MCF 10A (cell line): ENCODE measurements at regions not wholly inside any gene's neighbourhood (a gene's known extent, or its start where the extent isn't known, plus 50 kb on each side); places are given as distances from the start of the nearest gene placed in this dataset.
"Not testable (repeated sequence)": the region's sequence is repeated elsewhere in the genome, so short reads cannot be mapped to it uniquely, and the experiment has no call there.

Experiments
- BruUV-seq: library from RNA; stranded (reverse); fragments of 400-500 nt; replicated peaks from 2 replicates; lab custom pipeline; 2021; lab: Mats Ljungman, UMichigan
- CTCF ChIA-PET: fragments of 300-600 bp; sonication (Branson Sonifier 250); formaldehyde crosslinking; extraction: SDS; loops from one replicate; lab custom pipeline; 2021; ENCODE audit warnings: antibody characterized with exemption, inconsistent platforms; lab: Yijun Ruan, JAX
- POLR2A ChIA-PET: fragments of 300-600, 350-650 bp; sonication (Branson Sonifier 250); formaldehyde crosslinking; extraction: SDS; loops from one replicate; lab custom pipeline; 2020; ENCODE audit warnings: antibody characterized with exemption, inconsistent platforms; lab: Yijun Ruan, JAX
- DNase-seq: peaks from one replicate; pipeline ENCODE4 v3.0.0-alpha.2; 2018; ENCODE audit not compliant: unreplicated experiment
- H3K27ac Mint-ChIP-seq: one replicate; pipeline ENCODE4 v1.8.0; 2022; ENCODE audit warnings: mild to moderate bottlenecking, low read depth, mixed read lengths; ENCODE audit not compliant: unreplicated experiment
- H3K27me3 Mint-ChIP-seq: one replicate; pipeline ENCODE4 v1.8.0; 2022; ENCODE audit warnings: mixed read lengths; ENCODE audit not compliant: insufficient read depth, unreplicated experiment
- H3K36me3 Mint-ChIP-seq: one replicate; pipeline ENCODE4 v1.8.0; 2022; ENCODE audit warnings: mild to moderate bottlenecking, moderate library complexity, mixed read lengths; ENCODE audit not compliant: insufficient read depth, unreplicated experiment
- H3K4me1 Mint-ChIP-seq: one replicate; pipeline ENCODE4 v1.8.0; 2022; ENCODE audit warnings: mixed read lengths; ENCODE audit not compliant: insufficient read depth, unreplicated experiment
- H3K4me3 Mint-ChIP-seq: one replicate; pipeline ENCODE4 v1.8.0; 2022; ENCODE audit warnings: mild to moderate bottlenecking, moderate library complexity, mixed read lengths; ENCODE audit not compliant: unreplicated experiment
- H3K9me3 Mint-ChIP-seq: one replicate; pipeline ENCODE4 v1.8.0; 2022; ENCODE audit warnings: mixed read lengths; ENCODE audit not compliant: unreplicated experiment
- intact Hi-C: fragments of 100-400 bp; cut with micrococcal nuclease; formaldehyde crosslinking; loops from 2 replicates; pipeline ENCODE4 v1.14.1; 2022

- POLR2A ChIA-PET, intact Hi-C loops, DNase-seq: not testable (repeated sequence)
Observed at GRCh38 chrX:144121566-144121965, 237.7 kb downstream of the UBE2NL start.

GRCh38 chrX:144127570-144128169 lies 243.8 kb downstream of the UBE2NL start:
- H3K36me3 Mint-ChIP-seq, intact Hi-C loops, H3K27ac Mint-ChIP-seq, DNase-seq, BruUV-seq, CTCF ChIA-PET, H3K27me3 Mint-ChIP-seq, H3K9me3 Mint-ChIP-seq, H3K4me3 Mint-ChIP-seq, POLR2A ChIA-PET, H3K4me1 Mint-ChIP-seq: not testable (repeated sequence)

More at GRCh38 chrX:144121566-144121965, 237.7 kb downstream of the UBE2NL start:
- BruUV-seq, H3K9me3 Mint-ChIP-seq, CTCF ChIA-PET, H3K4me1 Mint-ChIP-seq, H3K4me3 Mint-ChIP-seq, H3K27me3 Mint-ChIP-seq, H3K27ac Mint-ChIP-seq, H3K36me3 Mint-ChIP-seq: not testable (repeated sequence)

- H3K9me3 Mint-ChIP-seq, BruUV-seq, H3K27ac Mint-ChIP-seq, CTCF ChIA-PET, DNase-seq, intact Hi-C loops, H3K4me3 Mint-ChIP-seq, H3K27me3 Mint-ChIP-seq, POLR2A ChIA-PET, H3K36me3 Mint-ChIP-seq, H3K4me1 Mint-ChIP-seq: not testable (repeated sequence)
Observed at GRCh38 chrX:144129511-144129910, 245.6 kb downstream of the UBE2NL start.

GRCh38 chrX:144130507-144130906 lies 246.6 kb downstream of the UBE2NL start:
- H3K36me3 Mint-ChIP-seq, H3K27me3 Mint-ChIP-seq, H3K4me3 Mint-ChIP-seq, BruUV-seq, CTCF ChIA-PET, DNase-seq, intact Hi-C loops, H3K4me1 Mint-ChIP-seq, POLR2A ChIA-PET, H3K9me3 Mint-ChIP-seq, H3K27ac Mint-ChIP-seq: not testable (repeated sequence)

- H3K4me1 Mint-ChIP-seq, BruUV-seq, DNase-seq, H3K36me3 Mint-ChIP-seq, H3K9me3 Mint-ChIP-seq, POLR2A ChIA-PET, H3K27ac Mint-ChIP-seq, CTCF ChIA-PET, H3K27me3 Mint-ChIP-seq, intact Hi-C loops, H3K4me3 Mint-ChIP-seq: not testable (repeated sequence)
Observed at GRCh38 chrX:144131080-144131479, 247.2 kb downstream of the UBE2NL start.

GRCh38 chrX:144134448-144135119 lies 250.7 kb downstream of the UBE2NL start:
- POLR2A ChIA-PET, BruUV-seq, H3K4me3 Mint-ChIP-seq, H3K27ac Mint-ChIP-seq, CTCF ChIA-PET, H3K9me3 Mint-ChIP-seq, H3K4me1 Mint-ChIP-seq, H3K27me3 Mint-ChIP-seq, intact Hi-C loops, H3K36me3 Mint-ChIP-seq: not testable (repeated sequence)
- peak; percentile 59 for DNase-seq

- H3K27ac Mint-ChIP-seq, POLR2A ChIA-PET, intact Hi-C loops, H3K36me3 Mint-ChIP-seq, H3K9me3 Mint-ChIP-seq, DNase-seq, H3K27me3 Mint-ChIP-seq, H3K4me1 Mint-ChIP-seq, CTCF ChIA-PET, BruUV-seq, H3K4me3 Mint-ChIP-seq: not testable (repeated sequence)
Observed at GRCh38 chrX:144154474-144154873, 270.6 kb downstream of the UBE2NL start.

- H3K27me3 Mint-ChIP-seq, POLR2A ChIA-PET, H3K4me1 Mint-ChIP-seq, BruUV-seq, intact Hi-C loops, H3K4me3 Mint-ChIP-seq, DNase-seq, H3K9me3 Mint-ChIP-seq, H3K27ac Mint-ChIP-seq, H3K36me3 Mint-ChIP-seq, CTCF ChIA-PET: not testable (repeated sequence)
Observed at GRCh38 chrX:144185197-144185596, 301.3 kb downstream of the UBE2NL start.

- H3K27me3 Mint-ChIP-seq, DNase-seq, H3K9me3 Mint-ChIP-seq, H3K27ac Mint-ChIP-seq, H3K4me1 Mint-ChIP-seq, H3K36me3 Mint-ChIP-seq, H3K4me3 Mint-ChIP-seq, POLR2A ChIA-PET, CTCF ChIA-PET, intact Hi-C loops, BruUV-seq: not testable (repeated sequence)
Observed at GRCh38 chrX:144188489-144188888, 304.6 kb downstream of the UBE2NL start.
